ENCODE measurements at regions not wholly inside any gene's neighbourhood (a gene's known extent, or its start where the extent isn't known, plus 50 kb on each side); places are given as distances from the start of the nearest gene placed in this dataset.

- no peak for DNase-seq (ENCODE audit: low read depth in 4 of 4, low spot score in 3 of 4)
Measured at GRCh38 chr4:141913928-141914327, 277.5 kb downstream of the IL15 start.

GRCh38 chr4:141914746-141915145 lies 278.4 kb downstream of the IL15 start:
- no peak for DNase-seq (ENCODE audit: low read depth in 4 of 4, low spot score in 3 of 4)

GRCh38 chr4:141919649-141920048 lies 283.3 kb downstream of the IL15 start:
- no peak for DNase-seq (ENCODE audit: low read depth in 4 of 4, low spot score in 3 of 4)

- no peak for DNase-seq (ENCODE audit: low read depth in 4 of 4, low spot score in 3 of 4)
Measured at GRCh38 chr4:141921293-141921692, 284.9 kb downstream of the IL15 start.

GRCh38 chr4:141922236-141922635 lies 285.9 kb downstream of the IL15 start:
- no peak for DNase-seq (ENCODE audit: low read depth in 4 of 4, low spot score in 3 of 4)

- no peak for DNase-seq (ENCODE audit: low read depth in 4 of 4, low spot score in 3 of 4)
Measured at GRCh38 chr4:141926406-141926805, 290.0 kb downstream of the IL15 start.

GRCh38 chr4:141932490-141932889 lies 296.1 kb downstream of the IL15 start:
- DNase-seq (ENCODE audit: low read depth in 4 of 4, low spot score in 3 of 4), result no peak

- no peak for DNase-seq (ENCODE audit: low read depth in 4 of 4, low spot score in 3 of 4)
Measured at GRCh38 chr4:141933978-141934377, 297.6 kb downstream of the IL15 start.

- DNase-seq (ENCODE audit: low read depth in 4 of 4, low spot score in 3 of 4), result no peak
Measured at GRCh38 chr4:141955696-141956095, 319.3 kb downstream of the IL15 start.

- no peak for DNase-seq (ENCODE audit: low read depth in 4 of 4, low spot score in 3 of 4)
Measured at GRCh38 chr4:141957416-141957815, 321.0 kb downstream of the IL15 start.

GRCh38 chr4:141962486-141962885 lies 326.1 kb downstream of the IL15 start:
- no peak for DNase-seq (ENCODE audit: low read depth in 4 of 4, low spot score in 3 of 4)

- no peak for DNase-seq (ENCODE audit: low read depth in 4 of 4, low spot score in 3 of 4)
Measured at GRCh38 chr4:141971869-141972268, 335.5 kb downstream of the IL15 start.

- no peak for DNase-seq (ENCODE audit: low read depth in 4 of 4, low spot score in 3 of 4)
Measured at GRCh38 chr4:141972950-141973349, 336.6 kb downstream of the IL15 start.
